SH-SY5Y (cell line): ENCODE measurements at regions not wholly inside any gene's neighbourhood (a gene's known extent, or its start where the extent isn't known, plus 50 kb on each side); places are given as distances from the start of the nearest gene placed in this dataset.

Source experiments
- GATA2 ChIP-seq: IDR thresholded peaks from 2 replicates; pipeline ENCODE4 v1.6.1; 2011; ENCODE audit warnings: mild to moderate bottlenecking, low read depth, low read length
- GATA3 ChIP-seq: IDR thresholded peaks from 2 replicates; pipeline ENCODE4 v1.6.1; 2011; ENCODE audit warnings: low read depth, mild to moderate bottlenecking, low read length, moderate library complexity

- TF ChIP-seq GATA3 (no peak), GATA2 (no peak)
Observed at GRCh38 chr1:116847190-116847589, 62.5 kb upstream of the PTGFRN start.
